ENCODE measurements at regions not wholly inside any gene's neighbourhood (a gene's known extent, or its start where the extent isn't known, plus 50 kb on each side); places are given as distances from the start of the nearest gene placed in this dataset.

DNA sequence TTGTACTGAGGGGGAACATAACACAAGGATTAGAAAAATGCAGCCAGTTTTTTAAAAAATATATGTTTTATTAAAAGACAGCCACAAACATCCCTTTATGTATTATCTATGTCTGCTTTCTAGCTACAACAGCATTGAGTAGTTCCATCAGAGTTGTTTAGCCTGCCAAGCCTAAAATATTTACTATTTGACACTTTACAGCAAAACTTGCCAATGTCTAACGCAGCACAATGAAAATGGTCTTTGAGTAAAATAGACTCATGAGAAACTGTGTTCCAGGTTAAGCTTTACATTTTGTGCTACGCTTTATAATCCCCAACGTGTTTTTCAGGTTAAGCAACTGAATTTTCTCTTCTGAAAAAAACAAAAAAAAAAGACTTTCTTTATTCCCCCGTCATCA, 2211.5 kb upstream of the RAG2 start:
- no peak overlapping the region for H3K4me3 ChIP-seq (ENCODE audit: low read depth, low read length)

DNA sequence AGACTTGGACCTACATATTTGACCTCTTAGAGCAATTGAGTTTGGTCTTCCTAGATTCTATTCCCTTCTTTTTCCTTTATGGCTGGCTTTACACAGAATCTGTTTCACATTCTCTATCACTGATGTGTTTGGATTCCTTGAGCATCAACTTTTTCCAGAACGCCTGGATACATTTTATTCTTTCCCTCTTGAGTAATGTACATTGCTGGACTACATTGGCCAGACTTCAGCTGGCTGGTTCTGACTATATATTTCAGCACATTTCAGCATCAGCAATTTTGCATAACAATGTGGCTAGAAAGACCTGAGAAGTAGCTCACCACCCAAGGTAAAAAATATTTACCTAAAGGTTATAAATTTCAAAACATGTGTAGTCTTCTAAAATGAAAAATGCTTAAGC, 2198.2 kb upstream of the RAG2 start:
- no peak overlapping the region for H3K4me3 ChIP-seq (ENCODE audit: low read depth, low read length)
- TF ChIP-seq, protein P1, sequence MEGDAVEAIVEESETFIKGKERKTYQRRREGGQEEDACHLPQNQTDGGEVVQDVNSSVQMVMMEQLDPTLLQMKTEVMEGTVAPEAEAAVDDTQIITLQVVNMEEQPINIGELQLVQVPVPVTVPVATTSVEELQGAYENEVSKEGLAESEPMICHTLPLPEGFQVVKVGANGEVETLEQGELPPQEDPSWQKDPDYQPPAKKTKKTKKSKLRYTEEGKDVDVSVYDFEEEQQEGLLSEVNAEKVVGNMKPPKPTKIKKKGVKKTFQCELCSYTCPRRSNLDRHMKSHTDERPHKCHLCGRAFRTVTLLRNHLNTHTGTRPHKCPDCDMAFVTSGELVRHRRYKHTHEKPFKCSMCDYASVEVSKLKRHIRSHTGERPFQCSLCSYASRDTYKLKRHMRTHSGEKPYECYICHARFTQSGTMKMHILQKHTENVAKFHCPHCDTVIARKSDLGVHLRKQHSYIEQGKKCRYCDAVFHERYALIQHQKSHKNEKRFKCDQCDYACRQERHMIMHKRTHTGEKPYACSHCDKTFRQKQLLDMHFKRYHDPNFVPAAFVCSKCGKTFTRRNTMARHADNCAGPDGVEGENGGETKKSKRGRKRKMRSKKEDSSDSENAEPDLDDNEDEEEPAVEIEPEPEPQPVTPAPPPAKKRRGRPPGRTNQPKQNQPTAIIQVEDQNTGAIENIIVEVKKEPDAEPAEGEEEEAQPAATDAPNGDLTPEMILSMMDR (IDR thresholded peaks at IDR 0.05; ENCODE audit: low read depth, low read length) = no peak

More for the DNA sequence above, 2211.5 kb upstream of the RAG2 start:
- TF ChIP-seq, protein P1 (IDR thresholded peaks at IDR 0.05; ENCODE audit: low read depth, low read length) = no peak

DNA sequence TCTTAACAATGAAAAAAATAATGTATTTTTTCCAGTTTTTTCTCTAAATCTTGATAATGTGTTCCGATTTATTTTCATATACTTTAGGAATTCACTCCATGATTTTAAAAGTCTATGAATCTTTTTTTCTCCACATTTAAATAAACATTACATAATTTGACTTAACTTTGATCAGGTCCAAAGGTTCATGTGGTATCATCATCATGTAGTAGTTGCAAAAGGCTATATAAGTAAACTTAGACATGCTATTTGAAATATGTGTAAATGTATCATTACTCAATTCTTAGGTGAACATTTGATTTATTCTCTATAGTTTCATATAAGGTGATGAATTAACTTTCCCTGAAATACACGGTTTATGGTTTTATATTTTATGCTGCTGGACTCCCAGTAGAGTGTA, 2197.0 kb upstream of the RAG2 start:
- H3K4me3 ChIP-seq (ENCODE audit: low read depth, low read length) = no peak overlapping the region

DNA sequence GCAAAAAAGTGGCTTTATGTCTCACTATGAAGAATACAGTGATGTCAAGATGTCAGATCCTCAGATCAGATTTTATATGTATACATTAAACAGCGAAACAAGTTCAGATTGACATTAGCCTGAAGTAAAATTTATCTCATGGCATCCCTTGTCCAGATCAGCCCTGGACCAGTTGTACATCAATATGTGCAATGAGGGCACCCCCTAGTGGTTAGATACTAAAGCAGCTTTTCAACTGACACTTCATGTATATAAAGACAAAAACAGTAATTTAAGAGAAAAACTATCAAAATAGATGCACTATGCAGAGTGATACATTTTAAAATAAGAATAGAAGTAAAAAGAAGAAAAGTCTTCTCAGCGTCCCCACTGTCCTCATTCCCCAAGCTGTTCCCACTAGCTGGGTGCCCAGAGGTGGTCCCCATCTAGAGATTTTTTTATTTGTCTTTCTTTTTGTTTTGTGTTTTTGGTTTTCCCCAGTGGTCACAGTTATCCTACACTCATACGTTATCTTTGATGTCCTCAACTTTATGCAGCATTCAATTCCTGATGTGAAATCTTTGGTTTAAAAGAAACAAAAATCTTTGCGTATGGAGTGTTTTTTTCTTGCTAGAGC, 2193.4 kb upstream of the RAG2 start:
- TF ChIP-seq, protein P1 (IDR thresholded peaks at IDR 0.05; ENCODE audit: low read depth, low read length) = peak; percentile 20; the same call in 1 of the 2 replicates

More for the DNA sequence above, 2197.0 kb upstream of the RAG2 start:
- TF ChIP-seq, protein P1 (IDR thresholded peaks at IDR 0.05; ENCODE audit: low read depth, low read length) = no peak

DNA sequence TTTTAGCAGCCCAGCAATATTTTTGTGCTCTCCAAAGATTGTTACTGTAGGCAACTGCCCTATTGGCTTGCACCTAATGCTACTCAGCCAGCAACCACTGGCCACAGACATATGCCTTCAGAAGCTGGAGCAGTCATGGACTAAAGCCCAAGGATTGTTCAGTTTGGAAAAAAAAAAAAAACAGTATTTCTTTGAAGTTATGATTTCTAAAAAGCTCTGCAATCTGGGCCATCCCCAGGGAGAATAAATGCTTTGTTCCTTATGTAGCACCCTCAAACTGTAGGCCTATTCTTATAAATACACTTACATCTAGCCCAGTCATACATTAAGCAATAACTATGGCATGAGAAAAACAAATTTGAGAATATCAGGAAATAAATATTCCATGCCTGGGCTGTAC, 2190.5 kb upstream of the RAG2 start:
- TF ChIP-seq, protein P1 (IDR thresholded peaks at IDR 0.05; ENCODE audit: low read depth, low read length) = no peak
- H3K4me3 ChIP-seq (ENCODE audit: low read depth, low read length) = no peak overlapping the region

More for the DNA sequence above, 2193.4 kb upstream of the RAG2 start:
- no peak overlapping the region for H3K4me3 ChIP-seq (ENCODE audit: low read depth, low read length)

DNA sequence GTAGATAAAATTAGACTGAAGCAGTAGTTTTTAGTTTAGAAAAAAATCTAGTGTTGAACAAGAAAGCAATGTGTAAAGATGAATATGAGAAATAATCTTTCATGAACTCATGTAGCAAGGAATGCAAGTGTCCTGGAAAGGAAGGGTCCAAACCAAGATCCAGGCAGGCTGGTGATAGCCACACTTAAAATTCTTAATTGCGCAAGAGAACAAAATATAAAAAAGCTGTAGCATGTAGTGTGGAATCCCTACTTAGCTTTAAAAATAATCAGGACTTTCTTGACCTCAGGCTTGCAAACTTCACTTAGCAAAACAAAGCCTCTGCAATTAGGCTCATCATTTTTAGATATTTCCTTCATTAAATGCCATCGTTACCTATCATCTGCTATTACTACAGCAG, 2186.1 kb upstream of the RAG2 start:
- H3K4me3 ChIP-seq (ENCODE audit: low read depth, low read length) = no peak overlapping the region
- TF ChIP-seq, protein P1 (IDR thresholded peaks at IDR 0.05; ENCODE audit: low read depth, low read length) = no peak

DNA sequence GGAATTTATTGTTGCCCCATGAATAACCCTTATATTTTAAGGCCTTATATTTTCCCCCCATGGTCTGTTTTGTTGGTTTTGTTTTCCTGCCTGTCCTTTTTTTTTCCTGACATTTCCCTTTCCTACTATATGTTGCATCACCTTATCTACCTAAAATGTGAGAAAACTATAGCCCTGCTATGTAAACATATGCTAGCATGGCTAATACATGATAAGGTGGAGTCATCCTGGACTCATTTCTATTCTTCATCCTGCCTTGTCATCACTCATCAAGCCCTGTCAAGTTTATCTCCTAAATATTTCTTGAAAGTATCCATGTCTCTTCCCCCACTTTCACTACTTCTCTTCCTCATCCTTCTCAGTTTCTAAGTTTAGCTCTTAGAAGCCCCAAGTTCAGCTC, 2168.8 kb upstream of the RAG2 start:
- TF ChIP-seq, protein P1 (IDR thresholded peaks at IDR 0.05; ENCODE audit: low read depth, low read length) = no peak
- no peak overlapping the region for H3K4me3 ChIP-seq (ENCODE audit: low read depth, low read length)

All from WI38 (cell line).